NCI-H69 (cell line): ENCODE measurements at regions not wholly inside any gene's neighbourhood (a gene's known extent, or its start where the extent isn't known, plus 50 kb on each side); places are given as distances from the start of the nearest gene placed in this dataset.
"Not testable (repeated sequence)": the region's sequence is repeated elsewhere in the genome, so short reads cannot be mapped to it uniquely, and the experiment has no call there.

Experiments
- DNase-seq: peaks from one replicate; lab custom pipeline; 2025; lab: John Stamatoyannopoulos, UW

GRCh38 chr22:48835857-48836672 is 991.6 kb downstream of the BRD1 start:
- no peak for DNase-seq

GRCh38 chr22:48835364-48835763 is 992.3 kb downstream of the BRD1 start:
- DNase-seq, result no peak

GRCh38 chr22:48834404-48834803 is 993.3 kb downstream of the BRD1 start:
- DNase-seq, result no peak

DNA sequence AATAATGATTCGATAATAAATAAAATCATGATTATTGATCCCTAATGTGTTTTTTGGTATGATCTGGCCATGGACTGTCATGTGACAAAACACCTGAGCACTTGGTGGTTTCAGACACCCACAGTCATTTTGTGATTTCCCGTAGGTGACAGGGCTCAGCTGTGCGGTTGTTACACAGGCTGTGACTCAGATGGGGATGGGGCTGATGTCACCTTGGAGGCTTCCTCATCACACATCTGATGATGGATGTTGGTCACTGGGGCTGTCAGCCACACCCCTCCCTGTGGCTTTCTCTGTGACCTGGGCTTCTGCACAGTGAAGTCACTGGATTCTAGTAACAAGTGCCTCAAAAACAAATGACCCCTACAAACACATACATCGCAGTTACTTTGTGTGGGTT is 995.1 kb downstream of the BRD1 start:
- DNase-seq, result no peak

DNA sequence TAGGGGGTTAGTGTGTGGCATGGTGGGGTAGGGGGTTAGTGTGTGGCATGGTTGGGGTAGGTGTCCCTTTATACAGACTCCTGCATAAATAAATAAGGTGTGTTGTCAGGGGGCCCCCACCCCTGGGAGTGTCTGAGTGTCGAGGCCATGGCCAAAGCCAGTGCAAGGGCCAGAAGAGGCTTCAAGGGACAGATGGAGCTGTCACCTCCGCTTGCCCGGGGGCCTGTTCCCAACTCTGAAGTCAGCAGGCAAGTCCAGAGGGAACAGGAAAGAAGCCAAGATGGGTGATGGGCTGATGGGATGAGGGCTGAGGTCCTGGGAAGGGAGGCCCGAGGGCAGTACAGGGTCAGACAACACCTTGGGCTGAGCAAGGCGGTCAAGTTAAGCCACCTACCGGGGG is 997.8 kb downstream of the BRD1 start:
- no peak for DNase-seq

- DNase-seq, result no peak
These were observed 999.0 kb downstream of the BRD1 start for GRCh38 chr22:48828688-48829087.

GRCh38 chr22:48827904-48828555 is 999.6 kb downstream of the BRD1 start:
- DNase-seq, result peak; percentile 76

- DNase-seq, result peak; percentile 96
These were observed 1000.3 kb downstream of the BRD1 start for GRCh38 chr22:48827268-48827846.

GRCh38 chr22:48826546-48826945 is 1001.1 kb downstream of the BRD1 start:
- peak; percentile 24 for DNase-seq

- DNase-seq, result no peak
These were observed 1001.7 kb downstream of the BRD1 start for GRCh38 chr22:48825802-48826520.

GRCh38 chr22:48824712-48825651 is 1002.7 kb downstream of the BRD1 start:
- DNase-seq, result peak; percentile 95

DNA sequence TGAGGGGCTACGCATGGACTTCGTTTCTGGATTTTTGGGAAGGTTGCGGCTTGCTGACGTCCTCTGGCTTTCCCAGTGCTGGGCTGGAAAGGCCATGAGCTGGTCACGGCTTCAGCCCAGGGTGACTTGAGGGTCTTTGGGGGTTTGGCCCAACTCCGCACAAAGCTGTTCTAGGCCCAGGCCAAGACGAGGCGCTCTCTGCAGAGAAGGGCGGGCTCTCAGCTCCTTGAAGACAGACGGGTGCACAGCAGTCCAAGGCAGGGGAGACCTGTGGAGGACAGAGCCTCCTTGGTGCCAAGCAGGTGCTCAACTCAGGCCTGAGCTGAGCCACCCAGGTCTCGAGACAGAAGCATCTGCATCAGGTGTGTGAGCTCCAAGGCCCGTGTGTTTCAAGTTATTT is 1003.7 kb downstream of the BRD1 start:
- no peak for DNase-seq

- no peak for DNase-seq
These were observed 1005.1 kb downstream of the BRD1 start for GRCh38 chr22:48822278-48823233.

GRCh38 chr22:48821727-48822126 is 1005.9 kb downstream of the BRD1 start:
- no peak for DNase-seq

DNA sequence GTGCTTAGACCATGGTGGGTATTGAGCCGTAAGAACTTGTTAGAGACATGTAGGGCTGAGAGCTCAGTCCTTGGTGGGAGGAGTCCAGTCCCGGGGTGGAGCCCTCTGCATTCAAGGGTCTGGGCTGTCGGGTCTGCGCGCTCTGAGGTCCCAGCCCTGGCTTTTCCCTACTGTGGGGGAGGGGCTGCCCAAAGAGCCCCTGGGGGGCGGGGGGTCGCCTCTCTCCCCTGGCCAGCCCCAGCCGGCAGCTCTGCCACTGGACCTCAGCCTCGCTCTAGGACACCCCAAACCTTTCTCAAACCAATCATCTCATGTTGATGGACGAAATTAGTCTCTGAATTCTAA is 1006.4 kb downstream of the BRD1 start:
- no peak for DNase-seq

GRCh38 chr22:48820481-48821345 is 1007.0 kb downstream of the BRD1 start:
- peak; percentile 14 for DNase-seq

GRCh38 chr22:48819961-48820360 is 1007.7 kb downstream of the BRD1 start:
- no peak for DNase-seq

DNA sequence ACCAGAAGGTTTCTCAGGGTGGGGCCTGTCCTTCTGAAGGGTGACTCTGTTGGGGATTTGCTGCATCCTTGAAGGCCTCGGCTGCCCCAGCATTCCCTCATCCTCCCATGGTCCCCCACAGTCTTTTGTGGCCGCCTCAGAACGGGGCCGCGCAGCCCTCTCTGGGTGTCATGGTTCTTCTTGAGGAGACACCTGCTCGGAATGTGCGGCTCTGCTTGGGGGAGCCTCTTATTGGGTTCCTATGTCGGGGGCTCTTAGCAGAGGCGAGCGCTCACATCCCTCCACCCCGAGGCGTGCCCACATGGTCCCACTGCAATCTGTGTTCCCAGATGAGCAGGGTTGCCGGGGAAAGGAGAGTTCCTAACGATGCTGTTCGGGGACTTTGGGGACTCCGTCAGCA is 1008.4 kb downstream of the BRD1 start:
- DNase-seq, result no peak

DNA sequence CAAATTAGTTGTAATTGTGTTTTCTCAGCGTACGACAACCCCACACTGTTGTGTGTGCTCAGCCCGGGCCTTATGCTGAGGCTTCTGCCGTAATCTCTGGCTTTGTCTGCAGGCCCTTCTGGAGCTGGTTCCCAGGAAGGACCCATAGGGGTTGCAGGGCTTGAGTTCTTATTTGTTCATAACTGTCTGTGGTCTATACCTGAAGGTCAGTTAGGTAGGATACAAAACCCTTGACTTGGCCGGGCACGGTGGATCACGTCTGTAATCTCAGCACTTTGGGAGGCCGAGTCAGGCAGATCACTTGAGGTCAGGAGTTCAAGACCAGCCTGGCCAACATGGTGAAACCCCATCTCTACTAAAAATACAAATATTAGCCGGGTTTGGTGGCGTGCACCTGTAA is 1010.2 kb downstream of the BRD1 start:
- not testable (repeated sequence) for DNase-seq
